Esophagus squamous epithelium (tissue), 4 donors: ENCODE measurements at regions not wholly inside any gene's neighbourhood (a gene's known extent, or its start where the extent isn't known, plus 50 kb on each side); places are given as distances from the start of the nearest gene placed in this dataset.

ENCODE experiments used
- CTCF ChIP-seq, 6 experiments: fragments of 450-650 bp in 4 of 6; fragments of 200-600 bp in 2 of 6; sonication (generic) in 2 of 6; IDR thresholded peaks; one replicate each; pipeline ENCODE4 v1.5.1; 2016 to 2019; ENCODE audit warnings: antibody characterized with exemption in 6 of 6, mild to moderate bottlenecking in 4 of 6, moderate library complexity in 4 of 6
- POLR2A ChIP-seq, 4 donors: fragments of 450-650 bp; IDR thresholded peaks; one replicate each; pipeline ENCODE4 v1.6.1; 2017; ENCODE audit warnings: antibody characterized with exemption in 4 of 4, mild to moderate bottlenecking in 4 of 4, moderate library complexity in 3 of 4

- TF ChIP-seq CTCF (IDR thresholded peaks at IDR 0.05) (no peak), POLR2A (IDR thresholded peaks at IDR 0.05) (no peak)
These were observed 65.4 kb upstream of the NKX1-1 start for GRCh38 chr4:1471443-1472147.
